GM23338 (cell line): ENCODE measurements at regions not wholly inside any gene's neighbourhood (a gene's known extent, or its start where the extent isn't known, plus 50 kb on each side); places are given as distances from the start of the nearest gene placed in this dataset.

Experiments used
- ATAC-seq: fragments of 200-7000 bp; cut with Tn5 transposase; 3 replicates; pipeline ENCODE4 v1.9.1; 2020
- DNase-seq: peaks from one replicate; pipeline ENCODE4 v3.0.0-alpha.2; 2015; ENCODE audit warnings: low spot score
- H2AFZ ChIP-seq: fragments of 200-600 bp; sonication (generic); 2 replicates; pipeline ENCODE4 v1.8.0; 2016; ENCODE audit warnings: antibody characterized with exemption, mild to moderate bottlenecking, moderate library complexity
- H3F3A ChIP-seq: fragments of 200-600 bp; sonication (generic); replicated peaks from 2 replicates; pipeline ENCODE4 v1.8.0; 2017; ENCODE audit warnings: antibody characterized with exemption, mixed run types, low read depth
- H3K27ac ChIP-seq: fragments of 200-600 bp; sonication (generic); 2 replicates; pipeline ENCODE4 v1.6.1; 2016; ENCODE audit warnings: low read depth
- H3K27me3 ChIP-seq: fragments of 200-600 bp; sonication (generic); 2 replicates; pipeline ENCODE4 v1.8.0; 2016; ENCODE audit warnings: mild to moderate bottlenecking, mixed run types, moderate library complexity; ENCODE audit not compliant: insufficient read depth
- H3K36me3 ChIP-seq: fragments of 200-600 bp; sonication (generic); 2 replicates; pipeline ENCODE4 v1.8.0; 2016; ENCODE audit warnings: mild to moderate bottlenecking; ENCODE audit not compliant: insufficient read depth
- H3K4me1 ChIP-seq: fragments of 200-600 bp; sonication (generic); 2 replicates; pipeline ENCODE4 v1.8.0; 2016; ENCODE audit warnings: mild to moderate bottlenecking, moderate library complexity; ENCODE audit not compliant: insufficient read depth
- H3K4me2 ChIP-seq: fragments of 200-600 bp; sonication (generic); 2 replicates; pipeline ENCODE4 v1.7.1; 2017; ENCODE audit warnings: mixed run types
- H3K4me3 ChIP-seq: fragments of 200-600 bp; sonication (generic); 2 replicates; pipeline ENCODE4 v1.6.1; 2016; ENCODE audit warnings: mixed run types
- H3K79me2 ChIP-seq: fragments of 200-600 bp; sonication (generic); replicated peaks from 2 replicates; pipeline ENCODE4 v1.8.0; 2017; ENCODE audit warnings: mild to moderate bottlenecking; ENCODE audit not compliant: insufficient read depth
- H3K9me2 ChIP-seq: fragments of 200-600 bp; sonication (generic); 2 replicates; pipeline ENCODE4 v1.8.0; 2017; ENCODE audit not compliant: insufficient read depth
- H4K20me1 ChIP-seq: fragments of 200-600 bp; sonication (generic); replicated peaks from 2 replicates; pipeline ENCODE4 v1.8.0; 2017; ENCODE audit warnings: mild to moderate bottlenecking; ENCODE audit not compliant: insufficient read depth
- H3K27ac Mint-ChIP-seq: 2 replicates; pipeline ENCODE4 v1.8.0; 2020; ENCODE audit warnings: inconsistent platforms, mild to moderate bottlenecking, moderate library complexity, mixed read lengths
- H3K27me3 Mint-ChIP-seq: 3 replicates; pipeline ENCODE4 v1.8.0; 2022; ENCODE audit warnings: low read depth, mild to moderate bottlenecking, moderate library complexity, mixed read lengths, inconsistent platforms; ENCODE audit not compliant: insufficient read depth, poor library complexity
- H3K36me3 Mint-ChIP-seq: 3 replicates; pipeline ENCODE4 v1.8.0; 2021; ENCODE audit warnings: low read depth, mild to moderate bottlenecking, inconsistent platforms, moderate library complexity, mixed read lengths
- H3K4me1 Mint-ChIP-seq: 3 replicates; pipeline ENCODE4 v1.8.0; 2020; ENCODE audit warnings: mild to moderate bottlenecking, inconsistent platforms, mixed read lengths
- H3K4me3 Mint-ChIP-seq: 3 replicates; pipeline ENCODE4 v1.8.0; 2021; ENCODE audit warnings: moderate library complexity, mild to moderate bottlenecking, inconsistent platforms, mixed read lengths
- H3K9me3 Mint-ChIP-seq: 3 replicates; pipeline ENCODE4 v1.8.0; 2020; ENCODE audit warnings: moderate library complexity, mild to moderate bottlenecking, inconsistent platforms, mixed read lengths
- CREB1 ChIP-seq: fragments of 250-450 bp; sonication (Bioruptor Pico); IDR thresholded peaks from 2 replicates; pipeline ENCODE4 v1.5.0; 2020; ENCODE audit warnings: low read depth, mild to moderate bottlenecking, moderate library complexity
- EZH2 ChIP-seq: fragments of 200-600 bp; sonication (generic); IDR thresholded peaks from one replicate; pipeline ENCODE4 v1.8.0; 2017; ENCODE audit warnings: antibody characterized with exemption, mild to moderate bottlenecking, low read depth; ENCODE audit not compliant: unreplicated experiment
- EZH2phosphoT487 ChIP-seq: fragments of 200-600 bp; sonication (generic); IDR thresholded peaks from one replicate; pipeline ENCODE4 v1.8.1; 2018; ENCODE audit warnings: antibody characterized with exemption; ENCODE audit not compliant: unreplicated experiment
- JUNB ChIP-seq: IDR thresholded peaks from one replicate; pipeline ENCODE4 v1.6.1; 2016; ENCODE audit warnings: antibody characterized with exemption; ENCODE audit not compliant: unreplicated experiment
- REST ChIP-seq: IDR thresholded peaks from one replicate; pipeline ENCODE4 v1.6.1; 2018; ENCODE audit warnings: antibody characterized with exemption; ENCODE audit not compliant: unreplicated experiment
- STAT1 ChIP-seq: IDR thresholded peaks from one replicate; pipeline ENCODE4 v1.6.1; 2016; ENCODE audit warnings: antibody characterized with exemption; ENCODE audit not compliant: unreplicated experiment
- ZNF331 ChIP-seq: fragments of 250-450 bp; sonication (Bioruptor Pico); IDR thresholded peaks from 2 replicates; pipeline ENCODE4 v1.5.0; 2020; ENCODE audit warnings: low read depth, mild to moderate bottlenecking, moderate library complexity
- TF ChIP-seq, protein P1 (sequence below): fragments of 250-450 bp; sonication (Bioruptor Pico); IDR thresholded peaks from 2 replicates; pipeline ENCODE4 v1.5.0; 2020; ENCODE audit warnings: mild to moderate bottlenecking, moderate library complexity
- TF ChIP-seq, protein P2 (sequence below), 2 experiments: fragments of 200-600 bp in 1 of 2; sonication (generic) in 1 of 2; conservative IDR thresholded peaks; 2 replicates each; pipeline versions ENCODE4 v1.5.1 to v1.6.1; 2016 to 2017; ENCODE audit warnings: antibody characterized with exemption in 2 of 2, low read depth in 2 of 2, mild to moderate bottlenecking in 2 of 2, moderate library complexity in 1 of 2

DNA sequence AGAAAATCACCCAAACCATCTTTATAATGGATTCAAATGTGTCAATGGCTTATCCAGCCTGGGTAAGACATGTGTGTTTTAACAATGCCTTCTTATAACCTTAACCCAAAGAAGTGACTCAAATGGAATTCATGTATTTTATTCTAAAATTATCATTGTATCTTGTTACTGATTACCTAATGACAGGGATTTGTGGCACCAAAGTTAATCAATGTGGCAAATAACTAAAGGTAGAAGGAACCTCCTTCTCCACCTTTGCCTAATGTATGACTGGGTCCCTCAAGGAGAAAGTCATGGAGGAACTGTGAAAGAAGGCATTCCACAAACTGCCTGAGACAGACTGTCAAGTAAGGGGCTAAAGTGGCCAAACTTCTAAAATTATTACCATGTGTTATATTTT, 84.4 kb upstream of the ITGA1 start (continued):
- TF ChIP-seq, protein P1, sequence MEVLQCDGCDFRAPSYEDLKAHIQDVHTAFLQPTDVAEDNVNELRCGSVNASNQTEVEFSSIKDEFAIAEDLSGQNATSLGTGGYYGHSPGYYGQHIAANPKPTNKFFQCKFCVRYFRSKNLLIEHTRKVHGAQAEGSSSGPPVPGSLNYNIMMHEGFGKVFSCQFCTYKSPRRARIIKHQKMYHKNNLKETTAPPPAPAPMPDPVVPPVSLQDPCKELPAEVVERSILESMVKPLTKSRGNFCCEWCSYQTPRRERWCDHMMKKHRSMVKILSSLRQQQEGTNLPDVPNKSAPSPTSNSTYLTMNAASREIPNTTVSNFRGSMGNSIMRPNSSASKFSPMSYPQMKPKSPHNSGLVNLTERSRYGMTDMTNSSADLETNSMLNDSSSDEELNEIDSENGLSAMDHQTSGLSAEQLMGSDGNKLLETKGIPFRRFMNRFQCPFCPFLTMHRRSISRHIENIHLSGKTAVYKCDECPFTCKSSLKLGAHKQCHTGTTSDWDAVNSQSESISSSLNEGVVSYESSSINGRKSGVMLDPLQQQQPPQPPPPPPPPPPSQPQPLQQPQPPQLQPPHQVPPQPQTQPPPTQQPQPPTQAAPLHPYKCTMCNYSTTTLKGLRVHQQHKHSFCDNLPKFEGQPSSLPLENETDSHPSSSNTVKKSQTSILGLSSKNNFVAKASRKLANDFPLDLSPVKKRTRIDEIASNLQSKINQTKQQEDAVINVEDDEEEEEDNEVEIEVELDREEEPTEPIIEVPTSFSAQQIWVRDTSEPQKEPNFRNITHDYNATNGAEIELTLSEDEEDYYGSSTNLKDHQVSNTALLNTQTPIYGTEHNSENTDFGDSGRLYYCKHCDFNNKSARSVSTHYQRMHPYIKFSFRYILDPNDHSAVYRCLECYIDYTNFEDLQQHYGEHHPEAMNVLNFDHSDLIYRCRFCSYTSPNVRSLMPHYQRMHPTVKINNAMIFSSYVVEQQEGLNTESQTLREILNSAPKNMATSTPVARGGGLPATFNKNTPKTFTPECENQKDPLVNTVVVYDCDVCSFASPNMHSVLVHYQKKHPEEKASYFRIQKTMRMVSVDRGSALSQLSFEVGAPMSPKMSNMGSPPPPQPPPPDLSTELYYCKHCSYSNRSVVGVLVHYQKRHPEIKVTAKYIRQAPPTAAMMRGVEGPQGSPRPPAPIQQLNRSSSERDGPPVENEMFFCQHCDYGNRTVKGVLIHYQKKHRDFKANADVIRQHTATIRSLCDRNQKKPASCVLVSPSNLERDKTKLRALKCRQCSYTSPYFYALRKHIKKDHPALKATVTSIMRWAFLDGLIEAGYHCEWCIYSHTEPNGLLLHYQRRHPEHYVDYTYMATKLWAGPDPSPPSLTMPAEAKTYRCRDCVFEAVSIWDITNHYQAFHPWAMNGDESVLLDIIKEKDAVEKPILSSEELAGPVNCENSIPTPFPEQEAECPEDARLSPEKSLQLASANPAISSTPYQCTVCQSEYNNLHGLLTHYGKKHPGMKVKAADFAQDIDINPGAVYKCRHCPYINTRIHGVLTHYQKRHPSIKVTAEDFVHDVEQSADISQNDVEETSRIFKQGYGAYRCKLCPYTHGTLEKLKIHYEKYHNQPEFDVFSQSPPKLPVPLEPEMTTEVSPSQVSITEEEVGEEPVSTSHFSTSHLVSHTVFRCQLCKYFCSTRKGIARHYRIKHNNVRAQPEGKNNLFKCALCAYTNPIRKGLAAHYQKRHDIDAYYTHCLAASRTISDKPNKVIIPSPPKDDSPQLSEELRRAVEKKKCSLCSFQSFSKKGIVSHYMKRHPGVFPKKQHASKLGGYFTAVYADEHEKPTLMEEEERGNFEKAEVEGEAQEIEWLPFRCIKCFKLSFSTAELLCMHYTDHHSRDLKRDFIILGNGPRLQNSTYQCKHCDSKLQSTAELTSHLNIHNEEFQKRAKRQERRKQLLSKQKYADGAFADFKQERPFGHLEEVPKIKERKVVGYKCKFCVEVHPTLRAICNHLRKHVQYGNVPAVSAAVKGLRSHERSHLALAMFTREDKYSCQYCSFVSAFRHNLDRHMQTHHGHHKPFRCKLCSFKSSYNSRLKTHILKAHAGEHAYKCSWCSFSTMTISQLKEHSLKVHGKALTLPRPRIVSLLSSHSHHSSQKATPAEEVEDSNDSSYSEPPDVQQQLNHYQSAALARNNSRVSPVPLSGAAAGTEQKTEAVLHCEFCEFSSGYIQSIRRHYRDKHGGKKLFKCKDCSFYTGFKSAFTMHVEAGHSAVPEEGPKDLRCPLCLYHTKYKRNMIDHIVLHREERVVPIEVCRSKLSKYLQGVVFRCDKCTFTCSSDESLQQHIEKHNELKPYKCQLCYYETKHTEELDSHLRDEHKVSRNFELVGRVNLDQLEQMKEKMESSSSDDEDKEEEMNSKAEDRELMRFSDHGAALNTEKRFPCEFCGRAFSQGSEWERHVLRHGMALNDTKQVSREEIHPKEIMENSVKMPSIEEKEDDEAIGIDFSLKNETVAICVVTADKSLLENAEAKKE (CRISPR knock-in tag) = no peak

DNA sequence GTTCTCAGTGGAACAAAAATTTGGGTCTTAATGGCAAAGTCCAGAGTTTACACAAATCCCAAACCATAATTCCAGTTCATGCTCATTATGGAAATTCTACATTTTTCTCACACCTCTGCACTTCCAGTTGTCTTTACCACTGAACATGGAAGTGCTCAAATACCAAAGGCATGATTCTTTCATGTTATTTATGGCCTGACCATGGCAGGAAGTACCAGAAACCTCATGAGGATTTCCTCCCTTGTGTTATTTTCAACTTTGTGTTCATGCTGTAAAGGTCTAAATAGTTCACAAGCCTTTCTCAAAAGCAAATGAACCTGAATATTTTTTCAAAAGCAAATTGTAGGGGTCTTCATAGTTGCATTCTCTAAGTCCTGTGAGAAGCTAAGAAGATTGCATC, 82.0 kb upstream of the ITGA1 start:
- DNase-seq = no peak
- no peak overlapping the region for H2AFZ ChIP-seq
- H3K36me3 Mint-ChIP-seq = no peaks in the 10 kb centered on the region
- H3K27ac ChIP-seq = no peak overlapping the region
- H3K36me3 ChIP-seq = no peaks in the 10 kb centered on the region
- H3K27me3 ChIP-seq = no peaks in the 10 kb centered on the region
- H3K9me2 ChIP-seq = no peaks in the 10 kb centered on the region
- no peaks in the 10 kb centered on the region for H3F3A ChIP-seq
- peaks cover 11% of the 10 kb centered on the region; the same call in 2 of the 3 replicates for H3K4me1 Mint-ChIP-seq
- H4K20me1 ChIP-seq = no peaks in the 10 kb centered on the region
- H3K4me1 ChIP-seq = peaks cover 8% of the 10 kb centered on the region; the same call in 1 of the 2 replicates
- H3K9me3 Mint-ChIP-seq = no peaks in the 10 kb centered on the region; the same call in 2 of the 3 replicates
- peaks cover 3% of the 10 kb centered on the region for H3K27me3 Mint-ChIP-seq
- H3K4me3 Mint-ChIP-seq = no peak overlapping the region
- H3K27ac Mint-ChIP-seq = no peak overlapping the region
- no peak for ATAC-seq
- H3K4me2 ChIP-seq = no peak overlapping the region
- no peak overlapping the region for H3K4me3 ChIP-seq
- H3K79me2 ChIP-seq = no peaks in the 10 kb centered on the region
- TF ChIP-seq, protein P2, sequence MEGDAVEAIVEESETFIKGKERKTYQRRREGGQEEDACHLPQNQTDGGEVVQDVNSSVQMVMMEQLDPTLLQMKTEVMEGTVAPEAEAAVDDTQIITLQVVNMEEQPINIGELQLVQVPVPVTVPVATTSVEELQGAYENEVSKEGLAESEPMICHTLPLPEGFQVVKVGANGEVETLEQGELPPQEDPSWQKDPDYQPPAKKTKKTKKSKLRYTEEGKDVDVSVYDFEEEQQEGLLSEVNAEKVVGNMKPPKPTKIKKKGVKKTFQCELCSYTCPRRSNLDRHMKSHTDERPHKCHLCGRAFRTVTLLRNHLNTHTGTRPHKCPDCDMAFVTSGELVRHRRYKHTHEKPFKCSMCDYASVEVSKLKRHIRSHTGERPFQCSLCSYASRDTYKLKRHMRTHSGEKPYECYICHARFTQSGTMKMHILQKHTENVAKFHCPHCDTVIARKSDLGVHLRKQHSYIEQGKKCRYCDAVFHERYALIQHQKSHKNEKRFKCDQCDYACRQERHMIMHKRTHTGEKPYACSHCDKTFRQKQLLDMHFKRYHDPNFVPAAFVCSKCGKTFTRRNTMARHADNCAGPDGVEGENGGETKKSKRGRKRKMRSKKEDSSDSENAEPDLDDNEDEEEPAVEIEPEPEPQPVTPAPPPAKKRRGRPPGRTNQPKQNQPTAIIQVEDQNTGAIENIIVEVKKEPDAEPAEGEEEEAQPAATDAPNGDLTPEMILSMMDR (conservative IDR thresholded peaks at IDR 0.05; ENCODE audit: low read depth in 2 of 2) = no peak
- TF ChIP-seq ZNF331 (CRISPR knock-in tag) = no peak
- no peak for TF ChIP-seq CREB1 (CRISPR knock-in tag)
- TF ChIP-seq STAT1 = no peak
- no peak for TF ChIP-seq EZH2
- TF ChIP-seq EZH2phosphoT487 = no peak
- no peak for TF ChIP-seq REST
- TF ChIP-seq JUNB = no peak
